ENCODE measurements at regions not wholly inside any gene's neighbourhood (a gene's known extent, or its start where the extent isn't known, plus 50 kb on each side); places are given as distances from the start of the nearest gene placed in this dataset.
"Not testable (repeated sequence)": the region's sequence is repeated elsewhere in the genome, so short reads cannot be mapped to it uniquely, and the experiment has no call there.

GRCh38 chr20:53657279-53657678 is 63.6 kb upstream of the ZNF217 start:
- DNase-seq: no peak

- DNase-seq: no peak
Observed at GRCh38 chr20:53656293-53657202, 62.9 kb upstream of the ZNF217 start.

- DNase-seq: no peak
Observed at GRCh38 chr20:53655625-53656292, 62.1 kb upstream of the ZNF217 start.

GRCh38 chr20:53654932-53655624 is 61.4 kb upstream of the ZNF217 start:
- no peak for DNase-seq

- DNase-seq: not testable (repeated sequence)
Observed at GRCh38 chr20:53654521-53654920, 60.9 kb upstream of the ZNF217 start.

GRCh38 chr20:53652859-53653517 is 59.3 kb upstream of the ZNF217 start:
- DNase-seq: no peak

- no peak for DNase-seq
Observed at GRCh38 chr20:53652090-53652858, 58.6 kb upstream of the ZNF217 start.

- DNase-seq: not testable (repeated sequence)
Observed at GRCh38 chr20:53649493-53649892, 55.9 kb upstream of the ZNF217 start.

GRCh38 chr20:53647286-53647821 is 53.7 kb upstream of the ZNF217 start:
- no peak for DNase-seq

GRCh38 chr20:53646550-53646949 is 52.9 kb upstream of the ZNF217 start:
- DNase-seq: no peak

- no peak for DNase-seq
Observed at GRCh38 chr20:53645582-53645897, 51.9 kb upstream of the ZNF217 start.

- DNase-seq: peak; percentile 20
Observed at GRCh38 chr20:53644108-53644507, 50.5 kb upstream of the ZNF217 start.
